GM23338 (cell line): ENCODE measurements at regions not wholly inside any gene's neighbourhood (a gene's known extent, or its start where the extent isn't known, plus 50 kb on each side); places are given as distances from the start of the nearest gene placed in this dataset.

Source experiments
- ATAC-seq: fragments of 200-7000 bp; cut with Tn5 transposase; 3 replicates; pipeline ENCODE4 v1.9.1; 2020
- DNase-seq: peaks from one replicate; pipeline ENCODE4 v3.0.0-alpha.2; 2015; ENCODE audit warnings: low spot score
- H2AFZ ChIP-seq: fragments of 200-600 bp; sonication (generic); 2 replicates; pipeline ENCODE4 v1.8.0; 2016; ENCODE audit warnings: antibody characterized with exemption, mild to moderate bottlenecking, moderate library complexity
- H3F3A ChIP-seq: fragments of 200-600 bp; sonication (generic); replicated peaks from 2 replicates; pipeline ENCODE4 v1.8.0; 2017; ENCODE audit warnings: antibody characterized with exemption, mixed run types, low read depth
- H3K27ac ChIP-seq: fragments of 200-600 bp; sonication (generic); 2 replicates; pipeline ENCODE4 v1.6.1; 2016; ENCODE audit warnings: low read depth
- H3K27me3 ChIP-seq: fragments of 200-600 bp; sonication (generic); 2 replicates; pipeline ENCODE4 v1.8.0; 2016; ENCODE audit warnings: mild to moderate bottlenecking, mixed run types, moderate library complexity; ENCODE audit not compliant: insufficient read depth
- H3K36me3 ChIP-seq: fragments of 200-600 bp; sonication (generic); 2 replicates; pipeline ENCODE4 v1.8.0; 2016; ENCODE audit warnings: mild to moderate bottlenecking; ENCODE audit not compliant: insufficient read depth
- H3K4me1 ChIP-seq: fragments of 200-600 bp; sonication (generic); 2 replicates; pipeline ENCODE4 v1.8.0; 2016; ENCODE audit warnings: mild to moderate bottlenecking, moderate library complexity; ENCODE audit not compliant: insufficient read depth
- H3K4me2 ChIP-seq: fragments of 200-600 bp; sonication (generic); 2 replicates; pipeline ENCODE4 v1.7.1; 2017; ENCODE audit warnings: mixed run types
- H3K4me3 ChIP-seq: fragments of 200-600 bp; sonication (generic); 2 replicates; pipeline ENCODE4 v1.6.1; 2016; ENCODE audit warnings: mixed run types
- H3K79me2 ChIP-seq: fragments of 200-600 bp; sonication (generic); replicated peaks from 2 replicates; pipeline ENCODE4 v1.8.0; 2017; ENCODE audit warnings: mild to moderate bottlenecking; ENCODE audit not compliant: insufficient read depth
- H3K9me2 ChIP-seq: fragments of 200-600 bp; sonication (generic); 2 replicates; pipeline ENCODE4 v1.8.0; 2017; ENCODE audit not compliant: insufficient read depth
- H4K20me1 ChIP-seq: fragments of 200-600 bp; sonication (generic); replicated peaks from 2 replicates; pipeline ENCODE4 v1.8.0; 2017; ENCODE audit warnings: mild to moderate bottlenecking; ENCODE audit not compliant: insufficient read depth
- H3K27ac Mint-ChIP-seq: 2 replicates; pipeline ENCODE4 v1.8.0; 2020; ENCODE audit warnings: inconsistent platforms, mild to moderate bottlenecking, moderate library complexity, mixed read lengths
- H3K27me3 Mint-ChIP-seq: 3 replicates; pipeline ENCODE4 v1.8.0; 2022; ENCODE audit warnings: low read depth, mild to moderate bottlenecking, moderate library complexity, mixed read lengths, inconsistent platforms; ENCODE audit not compliant: insufficient read depth, poor library complexity
- H3K36me3 Mint-ChIP-seq: 3 replicates; pipeline ENCODE4 v1.8.0; 2021; ENCODE audit warnings: low read depth, mild to moderate bottlenecking, inconsistent platforms, moderate library complexity, mixed read lengths
- H3K4me1 Mint-ChIP-seq: 3 replicates; pipeline ENCODE4 v1.8.0; 2020; ENCODE audit warnings: mild to moderate bottlenecking, inconsistent platforms, mixed read lengths
- H3K4me3 Mint-ChIP-seq: 3 replicates; pipeline ENCODE4 v1.8.0; 2021; ENCODE audit warnings: moderate library complexity, mild to moderate bottlenecking, inconsistent platforms, mixed read lengths
- H3K9me3 Mint-ChIP-seq: 3 replicates; pipeline ENCODE4 v1.8.0; 2020; ENCODE audit warnings: moderate library complexity, mild to moderate bottlenecking, inconsistent platforms, mixed read lengths
- JUNB ChIP-seq: IDR thresholded peaks from one replicate; pipeline ENCODE4 v1.6.1; 2016; ENCODE audit warnings: antibody characterized with exemption; ENCODE audit not compliant: unreplicated experiment
- POLR2AphosphoS5 ChIP-seq: IDR thresholded peaks from 2 replicates; pipeline ENCODE4 v1.6.1; 2016; ENCODE audit warnings: antibody characterized with exemption, low read depth
- ZNF114 ChIP-seq: fragments of 250-450 bp; sonication (Bioruptor Pico); IDR thresholded peaks from 2 replicates; pipeline ENCODE4 v1.5.0; 2020; ENCODE audit warnings: mild to moderate bottlenecking, moderate library complexity
- ZNF331 ChIP-seq: fragments of 250-450 bp; sonication (Bioruptor Pico); IDR thresholded peaks from 2 replicates; pipeline ENCODE4 v1.5.0; 2020; ENCODE audit warnings: low read depth, mild to moderate bottlenecking, moderate library complexity
- TF ChIP-seq, protein P1 (sequence below): IDR thresholded peaks from one replicate; pipeline ENCODE4 v1.6.1; 2018; ENCODE audit warnings: antibody characterized with exemption; ENCODE audit not compliant: unreplicated experiment
- TF ChIP-seq, protein P2 (sequence below): IDR thresholded peaks from 2 replicates; pipeline ENCODE4 v1.6.1; 2016; ENCODE audit warnings: antibody characterized with exemption

DNA sequence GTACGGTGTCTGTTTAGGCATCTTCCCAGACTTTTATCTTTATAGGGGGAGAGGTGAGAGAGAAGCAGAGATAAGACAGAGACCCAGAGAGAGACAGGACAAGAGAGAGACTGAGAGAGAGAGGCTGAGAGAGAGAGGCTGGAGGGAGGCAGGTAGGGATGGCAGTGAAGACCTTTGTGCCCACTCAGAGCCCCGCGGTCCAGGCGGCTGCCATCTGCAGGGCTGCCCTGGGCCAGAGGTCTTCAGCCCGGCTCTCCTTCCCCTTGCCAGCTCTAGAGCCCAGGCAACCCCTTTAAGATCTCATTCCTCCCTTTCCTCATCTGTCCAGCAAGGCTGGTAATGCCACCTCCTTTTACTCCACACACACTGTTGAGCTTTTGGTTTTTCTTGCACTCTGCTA, 610.0 kb downstream of the GALR1 start (continued):
- TF ChIP-seq, protein P1, sequence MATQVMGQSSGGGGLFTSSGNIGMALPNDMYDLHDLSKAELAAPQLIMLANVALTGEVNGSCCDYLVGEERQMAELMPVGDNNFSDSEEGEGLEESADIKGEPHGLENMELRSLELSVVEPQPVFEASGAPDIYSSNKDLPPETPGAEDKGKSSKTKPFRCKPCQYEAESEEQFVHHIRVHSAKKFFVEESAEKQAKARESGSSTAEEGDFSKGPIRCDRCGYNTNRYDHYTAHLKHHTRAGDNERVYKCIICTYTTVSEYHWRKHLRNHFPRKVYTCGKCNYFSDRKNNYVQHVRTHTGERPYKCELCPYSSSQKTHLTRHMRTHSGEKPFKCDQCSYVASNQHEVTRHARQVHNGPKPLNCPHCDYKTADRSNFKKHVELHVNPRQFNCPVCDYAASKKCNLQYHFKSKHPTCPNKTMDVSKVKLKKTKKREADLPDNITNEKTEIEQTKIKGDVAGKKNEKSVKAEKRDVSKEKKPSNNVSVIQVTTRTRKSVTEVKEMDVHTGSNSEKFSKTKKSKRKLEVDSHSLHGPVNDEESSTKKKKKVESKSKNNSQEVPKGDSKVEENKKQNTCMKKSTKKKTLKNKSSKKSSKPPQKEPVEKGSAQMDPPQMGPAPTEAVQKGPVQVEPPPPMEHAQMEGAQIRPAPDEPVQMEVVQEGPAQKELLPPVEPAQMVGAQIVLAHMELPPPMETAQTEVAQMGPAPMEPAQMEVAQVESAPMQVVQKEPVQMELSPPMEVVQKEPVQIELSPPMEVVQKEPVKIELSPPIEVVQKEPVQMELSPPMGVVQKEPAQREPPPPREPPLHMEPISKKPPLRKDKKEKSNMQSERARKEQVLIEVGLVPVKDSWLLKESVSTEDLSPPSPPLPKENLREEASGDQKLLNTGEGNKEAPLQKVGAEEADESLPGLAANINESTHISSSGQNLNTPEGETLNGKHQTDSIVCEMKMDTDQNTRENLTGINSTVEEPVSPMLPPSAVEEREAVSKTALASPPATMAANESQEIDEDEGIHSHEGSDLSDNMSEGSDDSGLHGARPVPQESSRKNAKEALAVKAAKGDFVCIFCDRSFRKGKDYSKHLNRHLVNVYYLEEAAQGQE = no peak
- TF ChIP-seq, protein P2, sequence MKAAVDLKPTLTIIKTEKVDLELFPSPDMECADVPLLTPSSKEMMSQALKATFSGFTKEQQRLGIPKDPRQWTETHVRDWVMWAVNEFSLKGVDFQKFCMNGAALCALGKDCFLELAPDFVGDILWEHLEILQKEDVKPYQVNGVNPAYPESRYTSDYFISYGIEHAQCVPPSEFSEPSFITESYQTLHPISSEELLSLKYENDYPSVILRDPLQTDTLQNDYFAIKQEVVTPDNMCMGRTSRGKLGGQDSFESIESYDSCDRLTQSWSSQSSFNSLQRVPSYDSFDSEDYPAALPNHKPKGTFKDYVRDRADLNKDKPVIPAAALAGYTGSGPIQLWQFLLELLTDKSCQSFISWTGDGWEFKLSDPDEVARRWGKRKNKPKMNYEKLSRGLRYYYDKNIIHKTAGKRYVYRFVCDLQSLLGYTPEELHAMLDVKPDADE = no peak
- TF ChIP-seq JUNB = no peak
- no peak for TF ChIP-seq POLR2AphosphoS5

DNA sequence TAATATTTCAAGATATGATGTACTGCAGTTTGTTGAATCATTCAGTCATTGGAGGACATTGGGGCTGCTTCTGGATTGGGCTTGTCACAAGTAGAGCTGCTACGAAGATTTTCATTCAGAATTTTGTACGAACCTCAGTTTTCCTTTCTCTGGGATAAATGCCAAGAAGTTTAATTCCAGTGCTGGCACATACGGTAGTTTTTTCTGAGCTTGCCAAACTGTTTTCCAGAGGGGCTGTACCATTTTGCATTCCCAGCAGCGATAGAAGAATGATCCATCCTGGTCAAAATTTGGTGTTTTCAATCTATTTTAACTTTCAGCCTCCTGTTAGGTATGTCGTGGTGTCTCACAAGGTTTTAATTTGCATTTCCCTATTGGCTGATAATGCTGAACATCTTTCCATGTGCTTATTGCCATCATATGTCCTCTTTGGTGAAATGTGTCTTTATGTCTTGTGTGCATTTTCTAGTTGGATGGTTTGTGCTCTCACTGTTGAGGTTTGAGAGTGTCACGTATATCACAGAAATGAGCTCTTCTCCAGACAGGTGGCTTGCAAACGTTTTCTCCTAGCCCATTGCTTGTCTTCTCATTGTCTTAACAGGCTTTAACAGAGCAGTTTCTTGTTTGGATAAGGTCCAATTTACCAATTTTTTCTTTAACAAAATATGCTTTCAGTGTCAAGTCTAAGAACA, 612.6 kb downstream of the GALR1 start:
- ATAC-seq = no peak
- Histone ChIP-seq H3K27ac (no peak overlapping the region), H3K4me1 (no peaks in the 10 kb centered on the region), H3K36me3 (peaks cover 7% of the 10 kb centered on the region; the same call in 1 of the 2 replicates), H3K4me2 (no peak overlapping the region), H3K79me2 (no peaks in the 10 kb centered on the region), H2AFZ (no peak overlapping the region), H3K4me3 (no peak overlapping the region), H3K9me2 (no peaks in the 10 kb centered on the region), H4K20me1 (no peaks in the 10 kb centered on the region), H3K27me3 (no peaks in the 10 kb centered on the region), H3F3A (no peaks in the 10 kb centered on the region)
- peaks cover 96% of the 10 kb centered on the region for H3K9me3 Mint-ChIP-seq
- no peak overlapping the region for H3K27ac Mint-ChIP-seq
- H3K4me1 Mint-ChIP-seq = no peaks in the 10 kb centered on the region
- TF ChIP-seq ZNF114 (CRISPR knock-in tag) (no peak), ZNF331 (CRISPR knock-in tag) (no peak)
- TF ChIP-seq, protein P1 = no peak
- DNase-seq = no peak
- no peak overlapping the region for H3K4me3 Mint-ChIP-seq
- peaks cover 46% of the 10 kb centered on the region for H3K36me3 Mint-ChIP-seq
- peaks cover 7% of the 10 kb centered on the region for H3K27me3 Mint-ChIP-seq
